Loucy (cell line): ENCODE measurements at regions not wholly inside any gene's neighbourhood (a gene's known extent, or its start where the extent isn't known, plus 50 kb on each side); places are given as distances from the start of the nearest gene placed in this dataset.

Experiments
- EZH2phosphoT487 ChIP-seq: fragments of 200-600 bp; IDR thresholded peaks from 2 replicates; pipeline ENCODE4 v1.6.1; 2018; ENCODE audit warnings: antibody characterized with exemption, mild to moderate bottlenecking, moderate library complexity, borderline replicate concordance
- TF ChIP-seq, protein P1 (sequence below): fragments of 200-600 bp; sonication (generic); conservative IDR thresholded peaks from 2 replicates; pipeline ENCODE4 v1.5.1; 2014; ENCODE audit warnings: mild to moderate bottlenecking, antibody characterized with exemption, low read length

DNA sequence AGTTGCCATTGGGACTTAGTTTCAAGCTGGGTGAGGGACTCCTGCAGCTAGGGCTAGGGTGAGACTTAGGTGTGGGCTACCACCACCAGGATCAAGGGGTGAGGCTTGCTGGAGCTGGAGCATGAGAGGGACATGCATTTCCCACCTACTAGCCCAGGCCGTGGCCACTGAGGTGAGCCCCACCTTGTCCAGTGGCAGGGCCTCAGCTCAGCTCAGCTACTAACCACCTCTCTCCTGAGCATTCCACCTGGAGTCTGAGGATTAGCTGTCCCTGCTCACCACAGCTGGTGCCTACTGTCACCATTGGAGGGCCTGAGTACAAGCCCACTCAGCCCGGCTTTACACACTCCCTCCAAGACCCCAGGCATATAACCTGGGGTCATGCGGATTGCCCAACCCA is 62.6 kb upstream of the MAGEH1 start:
- TF ChIP-seq, protein P1, sequence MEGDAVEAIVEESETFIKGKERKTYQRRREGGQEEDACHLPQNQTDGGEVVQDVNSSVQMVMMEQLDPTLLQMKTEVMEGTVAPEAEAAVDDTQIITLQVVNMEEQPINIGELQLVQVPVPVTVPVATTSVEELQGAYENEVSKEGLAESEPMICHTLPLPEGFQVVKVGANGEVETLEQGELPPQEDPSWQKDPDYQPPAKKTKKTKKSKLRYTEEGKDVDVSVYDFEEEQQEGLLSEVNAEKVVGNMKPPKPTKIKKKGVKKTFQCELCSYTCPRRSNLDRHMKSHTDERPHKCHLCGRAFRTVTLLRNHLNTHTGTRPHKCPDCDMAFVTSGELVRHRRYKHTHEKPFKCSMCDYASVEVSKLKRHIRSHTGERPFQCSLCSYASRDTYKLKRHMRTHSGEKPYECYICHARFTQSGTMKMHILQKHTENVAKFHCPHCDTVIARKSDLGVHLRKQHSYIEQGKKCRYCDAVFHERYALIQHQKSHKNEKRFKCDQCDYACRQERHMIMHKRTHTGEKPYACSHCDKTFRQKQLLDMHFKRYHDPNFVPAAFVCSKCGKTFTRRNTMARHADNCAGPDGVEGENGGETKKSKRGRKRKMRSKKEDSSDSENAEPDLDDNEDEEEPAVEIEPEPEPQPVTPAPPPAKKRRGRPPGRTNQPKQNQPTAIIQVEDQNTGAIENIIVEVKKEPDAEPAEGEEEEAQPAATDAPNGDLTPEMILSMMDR: no peak
- no peak for TF ChIP-seq EZH2phosphoT487
